Esophagus muscularis mucosa (tissue), 3 donors: ENCODE measurements at regions not wholly inside any gene's neighbourhood (a gene's known extent, or its start where the extent isn't known, plus 50 kb on each side); places are given as distances from the start of the nearest gene placed in this dataset.

Source experiments
- CTCF ChIP-seq, 3 experiments: fragments of 200-600 bp in 2 of 3; fragments of 450-650 bp in 1 of 3; sonication (generic) in 2 of 3; IDR thresholded peaks; one replicate each; pipeline ENCODE4 v1.5.1; 2017 to 2019; ENCODE audit warnings: antibody characterized with exemption in 3 of 3, mild to moderate bottlenecking in 2 of 3, moderate library complexity in 1 of 3
- POLR2A ChIP-seq: fragments of 450-650 bp; IDR thresholded peaks from one replicate; pipeline ENCODE4 v1.6.1; 2017; ENCODE audit warnings: antibody characterized with exemption, moderate library complexity, mild to moderate bottlenecking, low read depth
- POLR2AphosphoS5 ChIP-seq, 2 donors: sonication (generic); formaldehyde crosslinking; IDR thresholded peaks; one replicate each; pipeline ENCODE4 v1.6.1; 2017; ENCODE audit warnings: antibody characterized with exemption in 2 of 2

- TF ChIP-seq CTCF (IDR thresholded peaks at IDR 0.05) = no peak
- no peak for TF ChIP-seq POLR2A
- TF ChIP-seq POLR2AphosphoS5 (IDR thresholded peaks at IDR 0.05) = no peak
Measured at GRCh38 chr3:83251490-83251889, 1490.0 kb upstream of the GBE1 start.
